ENCODE measurements at regions not wholly inside any gene's neighbourhood (a gene's known extent, or its start where the extent isn't known, plus 50 kb on each side); places are given as distances from the start of the nearest gene placed in this dataset.
"Not testable (repeated sequence)": the region's sequence is repeated elsewhere in the genome, so short reads cannot be mapped to it uniquely, and the experiment has no call there.

GRCh38 chrX:13208281-13208935, 111.4 kb downstream of the ATXN3L start:
- Mint-ChIP-seq H3K27ac (no peak overlapping the region), H3K9me3 (no peaks in the 10 kb centered on the region), H3K4me1 (peaks cover 2% of the 10 kb centered on the region), H3K27me3 (no peaks in the 10 kb centered on the region), H3K36me3 (no peaks in the 10 kb centered on the region), H3K4me3 (no peak overlapping the region)
- DNase-seq = no peak

- Mint-ChIP-seq H3K9me3 (no peaks in the 10 kb centered on the region), H3K4me1 (no peaks in the 10 kb centered on the region), H3K27me3 (no peaks in the 10 kb centered on the region), H3K4me3 (no peak overlapping the region), H3K36me3 (no peaks in the 10 kb centered on the region), H3K27ac (no peak overlapping the region)
- DNase-seq = no peak
These were observed 116.6 kb downstream of the ATXN3L start for GRCh38 chrX:13203271-13203670.

- H3K27me3 Mint-ChIP-seq = no peaks in the 10 kb centered on the region
- no peak for DNase-seq
- H3K9me3 Mint-ChIP-seq = no peaks in the 10 kb centered on the region
- no peaks in the 10 kb centered on the region for H3K4me1 Mint-ChIP-seq
- H3K27ac Mint-ChIP-seq = no peak overlapping the region
- no peaks in the 10 kb centered on the region for H3K36me3 Mint-ChIP-seq
- no peak overlapping the region for H3K4me3 Mint-ChIP-seq
These were observed 118.1 kb downstream of the ATXN3L start for GRCh38 chrX:13201605-13202219.

- H3K4me1 Mint-ChIP-seq = no peaks in the 10 kb centered on the region
- no peak overlapping the region for H3K27ac Mint-ChIP-seq
These were observed 119.5 kb downstream of the ATXN3L start for GRCh38 chrX:13200398-13200797.

GRCh38 chrX:13198762-13199064, 121.1 kb downstream of the ATXN3L start:
- Mint-ChIP-seq H3K9me3 (no peaks in the 10 kb centered on the region), H3K36me3 (no peaks in the 10 kb centered on the region), H3K4me3 (no peak overlapping the region), H3K27ac (no peak overlapping the region), H3K27me3 (no peaks in the 10 kb centered on the region), H3K4me1 (no peaks in the 10 kb centered on the region)
- DNase-seq = no peak

More at GRCh38 chrX:13200398-13200797, 119.5 kb downstream of the ATXN3L start:
- DNase-seq = no peak
- Mint-ChIP-seq H3K27me3 (no peaks in the 10 kb centered on the region), H3K9me3 (no peaks in the 10 kb centered on the region), H3K4me3 (no peak overlapping the region), H3K36me3 (no peaks in the 10 kb centered on the region)

- Mint-ChIP-seq H3K27ac (no peak overlapping the region), H3K4me1 (no peaks in the 10 kb centered on the region), H3K4me3 (no peak overlapping the region), H3K36me3 (no peaks in the 10 kb centered on the region), H3K27me3 (no peaks in the 10 kb centered on the region), H3K9me3 (no peaks in the 10 kb centered on the region)
- no peak for DNase-seq
These were observed 121.6 kb downstream of the ATXN3L start for GRCh38 chrX:13198056-13198761.

- H3K36me3 Mint-ChIP-seq = no peaks in the 10 kb centered on the region
- no peaks in the 10 kb centered on the region for H3K9me3 Mint-ChIP-seq
- H3K4me1 Mint-ChIP-seq = no peaks in the 10 kb centered on the region
- no peak for DNase-seq
- no peak overlapping the region for H3K4me3 Mint-ChIP-seq
- no peak overlapping the region for H3K27ac Mint-ChIP-seq
- no peaks in the 10 kb centered on the region for H3K27me3 Mint-ChIP-seq
These were observed 123.1 kb downstream of the ATXN3L start for GRCh38 chrX:13196782-13197181.

GRCh38 chrX:13195340-13195739, 124.5 kb downstream of the ATXN3L start:
- H3K4me1 Mint-ChIP-seq = no peaks in the 10 kb centered on the region

GRCh38 chrX:13194291-13195103, 125.4 kb downstream of the ATXN3L start:
- Mint-ChIP-seq H3K27me3 (no peaks in the 10 kb centered on the region), H3K9me3 (no peaks in the 10 kb centered on the region), H3K27ac (no peak overlapping the region), H3K4me3 (no peak overlapping the region), H3K36me3 (no peaks in the 10 kb centered on the region), H3K4me1 (no peaks in the 10 kb centered on the region)
- no peak for DNase-seq

More at GRCh38 chrX:13195340-13195739, 124.5 kb downstream of the ATXN3L start:
- no peak for DNase-seq
- Mint-ChIP-seq H3K27me3 (no peaks in the 10 kb centered on the region), H3K27ac (no peak overlapping the region), H3K36me3 (no peaks in the 10 kb centered on the region), H3K4me3 (no peak overlapping the region), H3K9me3 (no peaks in the 10 kb centered on the region)

GRCh38 chrX:13190051-13190450, 129.8 kb downstream of the ATXN3L start:
- Mint-ChIP-seq H3K4me1 (no peaks in the 10 kb centered on the region), H3K36me3 (peaks cover 2% of the 10 kb centered on the region), H3K4me3 (no peak overlapping the region), H3K27me3 (no peaks in the 10 kb centered on the region), H3K9me3 (no peaks in the 10 kb centered on the region), H3K27ac (no peak overlapping the region)
- no peak for DNase-seq

- Mint-ChIP-seq H3K27me3 (no peaks in the 10 kb centered on the region), H3K36me3 (peaks cover 2% of the 10 kb centered on the region), H3K4me3 (no peak overlapping the region), H3K4me1 (no peaks in the 10 kb centered on the region), H3K27ac (no peak overlapping the region), H3K9me3 (peaks cover 3% of the 10 kb centered on the region)
- DNase-seq = no peak
These were observed 130.5 kb downstream of the ATXN3L start for GRCh38 chrX:13189380-13189779.

GRCh38 chrX:13188731-13189309, 131.0 kb downstream of the ATXN3L start:
- H3K27ac Mint-ChIP-seq = no peak overlapping the region
- DNase-seq = no peak
- H3K4me3 Mint-ChIP-seq = no peak overlapping the region
- no peaks in the 10 kb centered on the region for H3K27me3 Mint-ChIP-seq
- H3K36me3 Mint-ChIP-seq = peaks cover 2% of the 10 kb centered on the region
- peaks cover 2% of the 10 kb centered on the region for H3K4me1 Mint-ChIP-seq
- H3K9me3 Mint-ChIP-seq = peaks cover 7% of the 10 kb centered on the region

- not testable (repeated sequence) for DNase-seq, H3K36me3 Mint-ChIP-seq, H3K9me3 Mint-ChIP-seq, H3K4me1 Mint-ChIP-seq, H3K4me3 Mint-ChIP-seq, H3K27me3 Mint-ChIP-seq, H3K27ac Mint-ChIP-seq
These were observed 133.2 kb downstream of the ATXN3L start for GRCh38 chrX:13186643-13187042.

- Mint-ChIP-seq H3K4me3 (no peak overlapping the region), H3K9me3 (peaks cover 7% of the 10 kb centered on the region), H3K27me3 (no peaks in the 10 kb centered on the region), H3K4me1 (peaks cover 9% of the 10 kb centered on the region), H3K36me3 (peaks cover 3% of the 10 kb centered on the region), H3K27ac (no peak overlapping the region)
- no peak for DNase-seq
These were observed 136.4 kb upstream of the FAM9C start for GRCh38 chrX:13180807-13181206.

- H3K4me3 Mint-ChIP-seq = no peak overlapping the region
These were observed 135.2 kb upstream of the FAM9C start for GRCh38 chrX:13179586-13179985.

More at GRCh38 chrX:13179586-13179985, 135.2 kb upstream of the FAM9C start:
- no peak for DNase-seq
- H3K27me3 Mint-ChIP-seq = no peaks in the 10 kb centered on the region
- peaks cover 2% of the 10 kb centered on the region for H3K36me3 Mint-ChIP-seq
- H3K9me3 Mint-ChIP-seq = peaks cover 6% of the 10 kb centered on the region
- H3K4me1 Mint-ChIP-seq = peaks cover 9% of the 10 kb centered on the region
- no peak overlapping the region for H3K27ac Mint-ChIP-seq

All from activated naive CD8-positive, alpha-beta T cell treated with anti-CD3 and anti-CD28 coated beads for 36 hours (primary cell).